Activated naive CD4-positive, alpha-beta T cell treated with anti-CD3 and anti-CD28 coated beads, Interleukin-2, amount 50 U/mL, for 24 hours (primary cell): ENCODE measurements at regions not wholly inside any gene's neighbourhood (a gene's known extent, or its start where the extent isn't known, plus 50 kb on each side); places are given as distances from the start of the nearest gene placed in this dataset.

Experiments
- H3K27ac Mint-ChIP-seq: one replicate; pipeline ENCODE4 v1.8.0; 2021; ENCODE audit warnings: mild to moderate bottlenecking, mixed read lengths
- H3K27me3 Mint-ChIP-seq: one replicate; pipeline ENCODE4 v1.8.0; 2021; ENCODE audit warnings: mixed read lengths
- H3K36me3 Mint-ChIP-seq: one replicate; pipeline ENCODE4 v1.8.0; 2021; ENCODE audit warnings: mixed read lengths
- H3K4me1 Mint-ChIP-seq: one replicate; pipeline ENCODE4 v1.8.0; 2021; ENCODE audit warnings: mixed read lengths
- H3K4me3 Mint-ChIP-seq: one replicate; pipeline ENCODE4 v1.8.0; 2021; ENCODE audit warnings: mild to moderate bottlenecking, mixed read lengths
- H3K9me3 Mint-ChIP-seq: one replicate; pipeline ENCODE4 v1.8.0; 2021; ENCODE audit warnings: mixed read lengths

GRCh38 chr5:87103616-87104287 lies 163.9 kb upstream of the RASA1 start:
- H3K4me3 Mint-ChIP-seq = no peak overlapping the region
- H3K36me3 Mint-ChIP-seq = peaks cover 5% of the 10 kb centered on the region
- H3K9me3 Mint-ChIP-seq = no peaks in the 10 kb centered on the region
- no peak overlapping the region for H3K27ac Mint-ChIP-seq
- H3K4me1 Mint-ChIP-seq = peaks cover 27% of the 10 kb centered on the region
- H3K27me3 Mint-ChIP-seq = no peaks in the 10 kb centered on the region

- no peaks in the 10 kb centered on the region for H3K27me3 Mint-ChIP-seq
- no peaks in the 10 kb centered on the region for H3K9me3 Mint-ChIP-seq
- no peak overlapping the region for H3K4me3 Mint-ChIP-seq
- peaks cover 27% of the 10 kb centered on the region for H3K4me1 Mint-ChIP-seq
- peaks cover 5% of the 10 kb centered on the region for H3K36me3 Mint-ChIP-seq
- H3K27ac Mint-ChIP-seq = peak overlapping the region; percentile 59
Observed at GRCh38 chr5:87105577-87105976, 162.1 kb upstream of the RASA1 start.

DNA sequence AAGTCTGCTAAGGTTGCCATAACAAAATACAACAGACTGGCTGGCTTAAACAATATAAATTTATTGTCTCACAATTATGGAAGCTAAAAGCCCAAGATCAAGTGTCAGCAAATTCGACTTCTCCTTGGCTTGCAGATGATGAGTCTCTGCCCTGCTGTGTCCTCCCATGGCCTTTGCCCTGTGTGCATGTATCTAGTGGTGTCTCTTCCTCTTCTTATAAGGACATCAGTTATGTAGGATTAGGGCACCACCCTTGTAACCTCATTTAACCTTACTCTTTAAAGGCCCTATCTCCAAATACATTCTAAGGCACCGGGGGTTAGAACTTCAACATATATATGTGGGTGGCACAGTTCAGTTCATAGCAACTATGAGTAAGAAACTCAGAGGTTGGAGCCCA lies 157.9 kb upstream of the RASA1 start:
- peaks cover 15% of the 10 kb centered on the region for H3K4me1 Mint-ChIP-seq
- no peaks in the 10 kb centered on the region for H3K27me3 Mint-ChIP-seq
- no peak overlapping the region for H3K4me3 Mint-ChIP-seq
- H3K27ac Mint-ChIP-seq = no peak overlapping the region
- no peaks in the 10 kb centered on the region for H3K9me3 Mint-ChIP-seq
- peaks cover 5% of the 10 kb centered on the region for H3K36me3 Mint-ChIP-seq

DNA sequence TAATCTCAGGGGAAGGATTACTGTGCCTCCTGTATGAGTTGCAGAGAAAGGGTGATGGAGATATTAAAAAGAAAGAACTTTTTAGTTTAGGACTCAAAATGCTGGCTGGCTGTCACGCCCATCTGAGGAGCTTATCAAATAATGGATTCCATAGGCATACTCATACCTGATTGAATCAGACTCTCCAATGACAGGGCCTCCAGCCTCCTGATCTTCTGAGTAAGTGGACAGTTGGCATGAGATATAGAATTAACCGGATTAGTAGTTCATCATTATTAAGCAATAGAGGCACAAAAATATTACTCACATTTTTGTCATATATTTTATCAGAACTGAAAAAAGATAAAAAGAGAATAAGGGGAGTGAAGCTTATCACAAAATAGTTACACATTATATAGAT lies 157.0 kb upstream of the RASA1 start:
- H3K9me3 Mint-ChIP-seq = no peaks in the 10 kb centered on the region
- H3K27me3 Mint-ChIP-seq = no peaks in the 10 kb centered on the region
- peaks cover 15% of the 10 kb centered on the region for H3K4me1 Mint-ChIP-seq
- peaks cover under 1% of the 10 kb centered on the region for H3K36me3 Mint-ChIP-seq
- H3K27ac Mint-ChIP-seq = no peak overlapping the region
- no peak overlapping the region for H3K4me3 Mint-ChIP-seq

GRCh38 chr5:87113861-87114260 lies 153.8 kb upstream of the RASA1 start:
- no peaks in the 10 kb centered on the region for H3K9me3 Mint-ChIP-seq
- H3K4me1 Mint-ChIP-seq = peaks cover 27% of the 10 kb centered on the region
- no peaks in the 10 kb centered on the region for H3K36me3 Mint-ChIP-seq
- no peak overlapping the region for H3K27ac Mint-ChIP-seq
- H3K27me3 Mint-ChIP-seq = no peaks in the 10 kb centered on the region
- no peak overlapping the region for H3K4me3 Mint-ChIP-seq

DNA sequence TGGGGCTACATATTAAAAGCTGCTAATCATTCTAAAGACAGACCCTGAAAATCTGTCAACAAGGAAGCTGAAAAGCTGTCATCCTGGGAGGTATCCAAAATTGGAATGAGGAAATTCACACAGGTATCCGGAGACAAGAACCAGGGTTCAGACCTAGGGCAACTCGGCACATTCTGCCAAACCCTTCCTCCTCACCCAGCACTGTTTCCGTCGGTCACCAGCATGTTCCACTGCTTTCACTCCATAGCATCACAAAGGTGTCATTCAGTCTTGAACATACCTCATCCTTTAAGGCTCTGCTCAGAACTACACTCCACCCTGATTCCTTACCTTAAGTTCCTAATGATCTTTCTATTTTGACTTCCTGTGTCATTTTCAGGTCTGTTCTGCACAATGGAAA lies 153.1 kb upstream of the RASA1 start:
- H3K27me3 Mint-ChIP-seq = no peaks in the 10 kb centered on the region
- no peak overlapping the region for H3K27ac Mint-ChIP-seq
- no peak overlapping the region for H3K4me3 Mint-ChIP-seq
- H3K9me3 Mint-ChIP-seq = no peaks in the 10 kb centered on the region
- no peaks in the 10 kb centered on the region for H3K36me3 Mint-ChIP-seq
- H3K4me1 Mint-ChIP-seq = peaks cover 34% of the 10 kb centered on the region

DNA sequence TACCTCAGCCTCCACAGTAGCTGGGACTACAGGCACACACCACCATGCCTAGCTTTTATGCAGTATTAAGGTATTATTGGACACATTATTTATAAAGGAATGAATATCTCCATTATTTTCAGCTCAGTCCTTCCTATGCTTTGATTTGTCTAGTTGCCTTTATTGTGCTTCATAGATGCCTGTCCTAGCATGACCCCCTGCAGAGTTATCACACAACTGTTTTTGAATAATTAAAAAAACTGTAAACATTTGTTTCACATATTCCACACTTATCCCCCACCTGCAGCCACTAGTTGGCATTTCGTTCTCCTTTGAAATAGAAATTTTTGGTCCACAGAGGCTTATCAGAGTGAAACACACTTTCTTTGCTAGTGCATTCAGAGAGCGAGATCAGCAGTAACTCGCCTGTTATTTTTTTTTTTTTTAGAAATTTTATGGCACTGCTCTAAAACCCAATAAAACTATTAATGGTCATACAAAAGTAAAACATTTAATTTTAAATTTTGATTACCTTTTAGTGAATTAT lies 151.8 kb upstream of the RASA1 start:
- Mint-ChIP-seq H3K4me1 (peaks cover 46% of the 10 kb centered on the region), H3K9me3 (no peaks in the 10 kb centered on the region), H3K27me3 (no peaks in the 10 kb centered on the region), H3K4me3 (no peak overlapping the region), H3K27ac (no peak overlapping the region), H3K36me3 (peaks cover 3% of the 10 kb centered on the region)

DNA sequence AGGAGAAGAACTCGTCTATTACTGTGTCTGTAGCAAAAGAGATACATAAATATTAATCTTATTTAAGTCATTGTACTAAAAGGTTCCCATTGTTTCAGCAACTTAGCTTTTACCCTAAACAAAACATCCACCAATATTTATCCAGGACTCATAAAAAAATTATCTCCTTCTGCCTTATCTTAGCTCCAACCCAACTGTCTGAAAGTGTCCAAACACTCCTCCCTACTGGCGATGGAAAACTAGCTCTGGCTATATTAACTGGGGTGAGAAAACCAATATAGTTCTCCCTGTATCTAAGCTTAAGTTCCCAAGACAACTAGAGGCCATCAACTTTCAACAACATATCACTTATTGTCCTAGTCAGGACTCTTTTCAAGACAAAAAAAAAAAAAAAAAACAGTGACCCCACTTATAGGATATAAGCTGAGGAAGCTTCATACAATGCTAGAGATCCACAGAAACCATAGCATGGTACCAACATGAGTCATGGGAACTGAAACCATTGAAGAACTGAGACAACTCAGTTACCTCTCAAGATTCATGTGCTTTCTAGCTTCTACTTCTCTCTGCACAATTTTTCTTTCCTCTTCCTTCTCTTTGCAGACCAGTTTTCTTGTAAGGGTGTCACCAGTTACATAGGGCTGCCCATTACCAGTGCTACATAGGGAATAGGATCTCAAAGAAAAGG lies 150.7 kb upstream of the RASA1 start:
- Mint-ChIP-seq H3K36me3 (peaks cover 3% of the 10 kb centered on the region), H3K4me3 (no peak overlapping the region), H3K27me3 (no peaks in the 10 kb centered on the region), H3K27ac (peak overlapping the region; percentile 27), H3K9me3 (no peaks in the 10 kb centered on the region), H3K4me1 (peaks cover 56% of the 10 kb centered on the region)

DNA sequence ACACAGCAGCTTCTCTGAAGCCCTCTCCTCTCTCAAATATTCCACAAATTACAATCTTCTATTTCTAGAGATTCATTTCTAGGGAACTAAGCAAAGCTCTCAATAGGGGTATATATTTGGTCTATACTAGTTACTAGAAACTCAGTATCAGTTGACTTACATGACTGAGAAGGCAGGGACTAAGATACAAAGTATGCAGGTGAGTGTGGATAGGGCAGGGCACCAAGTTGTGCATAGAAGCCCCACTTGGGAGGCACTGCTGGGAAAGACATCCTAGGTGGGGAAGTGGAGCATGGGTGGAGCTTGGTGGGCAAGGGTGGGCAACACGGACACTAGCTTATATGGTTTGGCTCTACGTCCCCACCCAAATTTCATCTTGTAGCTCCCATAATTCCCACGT lies 148.1 kb upstream of the RASA1 start:
- Mint-ChIP-seq H3K27me3 (no peaks in the 10 kb centered on the region), H3K9me3 (no peaks in the 10 kb centered on the region), H3K4me1 (peaks cover 56% of the 10 kb centered on the region), H3K36me3 (peaks cover 3% of the 10 kb centered on the region), H3K27ac (peak overlapping the region; percentile 95), H3K4me3 (no peak overlapping the region)

DNA sequence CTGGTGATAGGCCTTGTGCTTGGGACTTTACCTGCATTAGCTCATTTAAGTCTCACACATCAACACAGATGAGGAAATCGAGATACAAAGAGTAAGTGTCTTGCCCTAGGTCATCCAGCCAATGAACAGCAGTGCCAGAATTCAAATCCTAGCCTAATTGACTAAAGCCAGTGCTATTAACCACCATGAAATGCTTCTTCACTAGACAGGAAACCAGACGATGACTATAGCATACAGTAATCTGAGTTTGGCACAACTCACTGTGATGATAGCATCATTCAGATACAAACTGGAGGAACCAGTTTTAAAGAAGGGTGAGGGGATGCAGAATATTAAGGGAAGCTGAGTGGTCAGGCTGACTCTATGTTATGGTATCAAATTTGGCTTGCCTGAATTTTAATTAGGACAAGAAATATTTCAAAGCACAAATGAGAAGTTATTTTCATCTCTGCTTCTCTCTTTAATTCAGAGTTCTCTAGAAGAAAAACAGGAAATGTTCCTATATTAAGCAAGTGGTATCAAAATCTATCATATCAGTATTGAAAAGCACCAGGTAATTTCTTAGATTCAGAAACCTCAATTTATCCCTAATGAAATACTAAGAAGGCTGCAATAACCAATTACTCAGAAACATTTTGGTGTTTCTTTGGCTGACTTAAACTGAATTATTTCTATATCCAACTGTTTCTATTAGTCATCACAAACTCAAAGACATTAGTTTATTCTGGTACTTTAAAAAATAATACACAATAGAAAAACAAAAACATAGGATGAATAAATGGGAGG lies 147.0 kb upstream of the RASA1 start:
- H3K27me3 Mint-ChIP-seq = no peaks in the 10 kb centered on the region
- H3K4me3 Mint-ChIP-seq = peak overlapping the region; percentile 53
- peaks cover 3% of the 10 kb centered on the region for H3K36me3 Mint-ChIP-seq
- peaks cover 56% of the 10 kb centered on the region for H3K4me1 Mint-ChIP-seq
- no peaks in the 10 kb centered on the region for H3K9me3 Mint-ChIP-seq
- peak overlapping the region; percentile 95 for H3K27ac Mint-ChIP-seq

- H3K4me3 Mint-ChIP-seq = peak overlapping the region; percentile 53
- H3K27ac Mint-ChIP-seq = peak overlapping the region; percentile 95
- no peaks in the 10 kb centered on the region for H3K27me3 Mint-ChIP-seq
- H3K4me1 Mint-ChIP-seq = peaks cover 56% of the 10 kb centered on the region
- H3K36me3 Mint-ChIP-seq = peaks cover 3% of the 10 kb centered on the region
- no peaks in the 10 kb centered on the region for H3K9me3 Mint-ChIP-seq
Observed at GRCh38 chr5:87121304-87122150, 146.2 kb upstream of the RASA1 start.

DNA sequence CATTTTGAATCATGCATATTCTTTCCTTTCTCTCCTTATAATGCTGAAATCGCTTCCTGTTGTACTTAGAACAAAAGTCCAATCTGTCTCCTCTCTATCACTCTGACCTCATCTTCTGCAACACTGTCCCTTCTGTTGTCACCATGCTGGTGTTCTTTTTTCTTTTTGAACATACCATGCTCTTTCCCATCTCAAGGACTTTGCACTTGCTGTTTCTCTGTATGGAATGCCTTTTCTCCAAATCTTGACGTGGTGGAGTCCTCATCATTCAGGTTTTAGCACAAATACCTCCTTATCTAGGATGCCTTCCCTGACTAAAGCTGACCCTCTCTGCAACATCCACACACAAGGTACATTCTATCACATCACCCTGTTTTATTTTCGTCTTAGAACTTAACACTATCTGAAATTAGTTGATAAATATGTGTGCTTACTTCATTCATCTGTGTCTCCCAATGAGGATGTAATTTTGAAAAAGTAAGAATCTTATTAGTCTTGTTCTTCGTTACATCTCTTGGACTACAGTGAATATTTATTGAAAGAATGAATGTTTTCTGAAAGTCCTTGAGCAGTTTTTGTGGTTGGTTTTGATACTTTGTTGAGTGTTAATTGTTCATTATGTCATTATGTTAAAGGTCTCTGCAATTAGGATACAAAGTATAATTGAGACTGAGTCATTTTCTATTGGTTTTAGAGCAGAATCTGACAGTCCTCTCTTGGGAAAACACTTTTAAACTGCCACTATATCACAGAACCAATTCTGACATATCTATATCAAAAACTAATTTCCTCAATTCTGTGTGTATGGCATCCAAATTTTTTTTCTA lies 145.3 kb upstream of the RASA1 start:
- Mint-ChIP-seq H3K27ac (peak overlapping the region; percentile 90), H3K36me3 (peaks cover 3% of the 10 kb centered on the region), H3K4me3 (peak overlapping the region; percentile 53)

GRCh38 chr5:87125766-87126165 lies 141.9 kb upstream of the RASA1 start:
- peaks cover 50% of the 10 kb centered on the region for H3K4me1 Mint-ChIP-seq
- H3K27ac Mint-ChIP-seq = no peak overlapping the region
- no peak overlapping the region for H3K4me3 Mint-ChIP-seq
- H3K36me3 Mint-ChIP-seq = no peaks in the 10 kb centered on the region
- H3K27me3 Mint-ChIP-seq = no peaks in the 10 kb centered on the region
- H3K9me3 Mint-ChIP-seq = peaks cover 4% of the 10 kb centered on the region

More for the DNA sequence above, 145.3 kb upstream of the RASA1 start:
- Mint-ChIP-seq H3K27me3 (no peaks in the 10 kb centered on the region), H3K9me3 (peaks cover 4% of the 10 kb centered on the region), H3K4me1 (peaks cover 55% of the 10 kb centered on the region)

DNA sequence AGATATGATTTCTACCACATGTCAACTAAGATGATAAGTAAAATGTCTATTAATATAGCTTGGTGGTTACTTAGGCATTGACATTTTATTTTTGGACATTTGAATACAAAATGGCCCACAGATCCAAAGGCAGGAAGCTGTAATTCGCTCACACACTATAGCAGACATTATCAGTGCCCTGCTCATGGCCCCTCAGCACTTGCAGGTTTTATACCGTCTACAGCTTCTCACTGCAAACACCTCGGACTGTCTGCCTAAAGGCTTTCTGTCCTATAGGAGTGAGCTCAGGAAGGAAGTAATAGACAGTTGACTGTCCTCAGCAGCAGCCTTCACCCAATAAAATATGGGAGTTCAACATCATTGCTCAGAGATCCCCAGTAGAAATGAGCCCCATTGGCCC lies 140.8 kb upstream of the RASA1 start:
- H3K9me3 Mint-ChIP-seq = peaks cover 4% of the 10 kb centered on the region
- H3K27ac Mint-ChIP-seq = no peak overlapping the region
- peaks cover 39% of the 10 kb centered on the region for H3K4me1 Mint-ChIP-seq
- H3K36me3 Mint-ChIP-seq = no peaks in the 10 kb centered on the region
- no peaks in the 10 kb centered on the region for H3K27me3 Mint-ChIP-seq
- H3K4me3 Mint-ChIP-seq = no peak overlapping the region
